ENCODE measurements at regions not wholly inside any gene's neighbourhood (a gene's known extent, or its start where the extent isn't known, plus 50 kb on each side); places are given as distances from the start of the nearest gene placed in this dataset.

- H3K9me3 ChIP-seq (replicated peaks; ENCODE audit: control insufficient read depth, insufficient read depth, low read depth, low read length): no peaks in the 10 kb centered on the region
- 5% methylated on average over 8 of the region's 8 CpGs for WGBS (ENCODE audit: insufficient coverage, low coverage, missing lambda C conversion rate)
- ChIA-PET CTCF (ENCODE audit: low intra/inter-chr PET ratio) (interaction anchor here (0.6 to 2.1 kb wide), 4 partner anchors 11 to 535 kb away, joined by 3 to 9 read pairs (median 5); no protein-coding TSS in a partner anchor), POLR2A (interaction anchor here (0.7 kb wide), 1 partner anchor 481 kb away, joined by 3 read pairs; no protein-coding TSS in a partner anchor)
- H3K4me3 ChIP-seq: no peak overlapping the region
- DNase-seq (ENCODE audit: extremely low read depth in 1 of 4, low spot score in 3 of 4): peak; percentile 25 to 61 (median 32)
- H3K36me3 ChIP-seq (ENCODE audit: control insufficient read depth, insufficient read depth, low read length): no peaks in the 10 kb centered on the region
- no peak overlapping the region for H3K27ac ChIP-seq (ENCODE audit: extremely low read depth, low read depth, low read length)
- no peak overlapping the region for H2AFZ ChIP-seq (ENCODE audit: low read depth, low read length)
- no peaks in the 10 kb centered on the region for H3K79me2 ChIP-seq (ENCODE audit: control insufficient read depth, insufficient read depth, low read length)
- H3K4me2 ChIP-seq (ENCODE audit: insufficient read depth, low read length): no peak overlapping the region
- H4K20me1 ChIP-seq (replicated peaks; ENCODE audit: control insufficient read depth, insufficient read depth, low read length): no peaks in the 10 kb centered on the region; the same call in 1 of the 2 replicates
- H3K9ac ChIP-seq (ENCODE audit: insufficient read depth in 1 of 2, low read depth in 2 of 2, low read length in 2 of 2): no peak overlapping the region
- BruUV-seq (replicated peaks): no TSS peak
- intact Hi-C loops (cut with micrococcal nuclease) (loop anchor here (2.0 to 5.0 kb wide), 2 partner anchors 487 to 537 kb away; no protein-coding TSS in a partner anchor), in situ Hi-C loops (cut with MboI) (no loop called here)
- FAIRE-seq: peak; percentile 35
- H3K27me3 ChIP-seq (ENCODE audit: control insufficient read depth in 2 of 2, insufficient read depth in 2 of 2, low read length in 2 of 2): no peaks in the 10 kb centered on the region
- peak; percentile 94 for ATAC-seq
- H3K4me1 ChIP-seq (replicated peaks in 1 of 2; ENCODE audit: control insufficient read depth in 2 of 2, insufficient read depth in 2 of 2, low read length in 2 of 2): no peaks in the 10 kb centered on the region
- H3K9me1 ChIP-seq (ENCODE audit: control insufficient read depth, insufficient read depth, low read length): no peaks in the 10 kb centered on the region
- no peak for TF ChIP-seq HMGXB4 (CRISPR knock-in tag; IDR thresholded peaks at IDR 0.05)
- TF ChIP-seq SRSF3 (IDR thresholded peaks at IDR 0.05; ENCODE audit: insufficient read depth, low read length): no peak
- TF ChIP-seq REST (IDR thresholded peaks at IDR 0.05; ENCODE audit: borderline replicate concordance): peak; percentile 50; the same call in 1 of the 2 replicates
- TF ChIP-seq REST (CRISPR knock-in tag; IDR thresholded peaks at IDR 0.05; ENCODE audit: low read depth): no peak
- peak; percentile 56 to 75 for TF ChIP-seq RAD21 (CRISPR knock-in tag; conservative IDR thresholded peaks at IDR 0.05 in 1 of 2, IDR thresholded peaks at IDR 0.05 in 1 of 2)
- no peak for TF ChIP-seq USF2 (CRISPR knock-in tag; IDR thresholded peaks at IDR 0.05)
- TF ChIP-seq CTCF (IDR thresholded peaks at IDR 0.05 in 2 of 3, conservative IDR thresholded peaks at IDR 0.05 in 1 of 3; ENCODE audit: insufficient read depth in 2 of 3, low read depth in 1 of 3, low read length in 3 of 3): peak; percentile 68 to 77 (median 74)
Measured at GRCh38 chr14:36070031-36070719, 106.3 kb downstream of the PTCSC3 start.

Measured in K562 (cell line).